GM18520 (cell line): ENCODE measurements at regions not wholly inside any gene's neighbourhood (a gene's known extent, or its start where the extent isn't known, plus 50 kb on each side); places are given as distances from the start of the nearest gene placed in this dataset.

ENCODE experiments used
- ATAC-seq: cut with Tn5 transposase; IDR thresholded peaks from one replicate; pipeline ENCODE4 v1.9.1; 2021; ENCODE audit not compliant: unreplicated experiment

GRCh38 chr18:39550701-39551100, 1985.1 kb upstream of the CELF4 start:
- ATAC-seq = no peak

- ATAC-seq = no peak
These were observed 1983.5 kb upstream of the CELF4 start for GRCh38 chr18:39549144-39549543.

- no peak for ATAC-seq
These were observed 1966.1 kb upstream of the CELF4 start for GRCh38 chr18:39531659-39532058.

- ATAC-seq = no peak
These were observed 1963.8 kb upstream of the CELF4 start for GRCh38 chr18:39529358-39529757.

- no peak for ATAC-seq
These were observed 1961.9 kb upstream of the CELF4 start for GRCh38 chr18:39527465-39527864.

- no peak for ATAC-seq
These were observed 1958.8 kb upstream of the CELF4 start for GRCh38 chr18:39524370-39524769.

- ATAC-seq = no peak
These were observed 1957.7 kb upstream of the CELF4 start for GRCh38 chr18:39523281-39523680.

GRCh38 chr18:39521164-39521563, 1955.6 kb upstream of the CELF4 start:
- ATAC-seq = no peak

- no peak for ATAC-seq
These were observed 1954.1 kb upstream of the CELF4 start for GRCh38 chr18:39519741-39520140.

- ATAC-seq = no peak
These were observed 1949.7 kb upstream of the CELF4 start for GRCh38 chr18:39515299-39515698.

GRCh38 chr18:39513186-39513585, 1947.6 kb upstream of the CELF4 start:
- ATAC-seq = no peak

GRCh38 chr18:39506581-39507330, 1941.2 kb upstream of the CELF4 start:
- no peak for ATAC-seq

- ATAC-seq = no peak
These were observed 1934.7 kb upstream of the CELF4 start for GRCh38 chr18:39500306-39500705.

- no peak for ATAC-seq
These were observed 1932.2 kb upstream of the CELF4 start for GRCh38 chr18:39497821-39498220.

- ATAC-seq = no peak
These were observed 1931.4 kb upstream of the CELF4 start for GRCh38 chr18:39496986-39497385.

- no peak for ATAC-seq
These were observed 1928.8 kb upstream of the CELF4 start for GRCh38 chr18:39494211-39494896.

- no peak for ATAC-seq
These were observed 1925.8 kb upstream of the CELF4 start for GRCh38 chr18:39491408-39491807.

- ATAC-seq = no peak
These were observed 1923.8 kb upstream of the CELF4 start for GRCh38 chr18:39489431-39489830.

- ATAC-seq = no peak
These were observed 1922.3 kb upstream of the CELF4 start for GRCh38 chr18:39487932-39488331.

- ATAC-seq = no peak
These were observed 1920.7 kb upstream of the CELF4 start for GRCh38 chr18:39486268-39486667.

- ATAC-seq = no peak
These were observed 1920.1 kb upstream of the CELF4 start for GRCh38 chr18:39485696-39486095.

GRCh38 chr18:39481281-39481680, 1915.7 kb upstream of the CELF4 start:
- ATAC-seq = no peak
